ENCODE measurements at regions not wholly inside any gene's neighbourhood (a gene's known extent, or its start where the extent isn't known, plus 50 kb on each side); places are given as distances from the start of the nearest gene placed in this dataset.

- peaks cover 36% of the 10 kb centered on the region for H3K27me3 ChIP-seq
- no peak for TF ChIP-seq CTCF (IDR thresholded peaks at IDR 0.05)
- H3K4me3 ChIP-seq (ENCODE audit: low read depth in 1 of 2, low read length in 1 of 2), result no peak overlapping the region
- no peaks in the 10 kb centered on the region for H3K9me3 ChIP-seq
- peaks cover 0 to 26% of the 10 kb centered on the region in 2 experiments for H3K4me1 ChIP-seq (ENCODE audit: control insufficient read depth in 1 of 2, insufficient read depth in 1 of 2, low read depth in 1 of 2, low read length in 1 of 2)
- no peak overlapping the region for H3K27ac ChIP-seq
- no peaks in the 10 kb centered on the region for H3K36me3 ChIP-seq
Measured at GRCh38 chr4:153948041-153948440, 159.2 kb upstream of the SFRP2 start.

- no peaks in the 10 kb centered on the region for H3K36me3 ChIP-seq
Measured at GRCh38 chr4:153947124-153947523, 158.2 kb upstream of the SFRP2 start.

GRCh38 chr4:153945704-153946103 lies 156.8 kb upstream of the SFRP2 start:
- Histone ChIP-seq H3K36me3 (no peaks in the 10 kb centered on the region), H3K27ac (no peak overlapping the region), H3K4me3 (ENCODE audit: low read depth in 1 of 2, low read length in 1 of 2) (no peak overlapping the region), H3K27me3 (peaks cover 36% of the 10 kb centered on the region), H3K9me3 (no peaks in the 10 kb centered on the region), H3K4me1 (ENCODE audit: control insufficient read depth in 1 of 2, insufficient read depth in 1 of 2, low read depth in 1 of 2, low read length in 1 of 2) (peaks cover 0 to 26% of the 10 kb centered on the region in 2 experiments)
- no peak for TF ChIP-seq CTCF (IDR thresholded peaks at IDR 0.05)

More at GRCh38 chr4:153947124-153947523, 158.2 kb upstream of the SFRP2 start:
- Histone ChIP-seq H3K27ac (no peak overlapping the region), H3K9me3 (no peaks in the 10 kb centered on the region), H3K4me3 (ENCODE audit: low read depth in 1 of 2, low read length in 1 of 2) (no peak overlapping the region), H3K27me3 (peaks cover 34% of the 10 kb centered on the region), H3K4me1 (ENCODE audit: control insufficient read depth in 1 of 2, insufficient read depth in 1 of 2, low read depth in 1 of 2, low read length in 1 of 2) (peaks cover 0 to 26% of the 10 kb centered on the region in 2 experiments)
- TF ChIP-seq CTCF (IDR thresholded peaks at IDR 0.05), result no peak

- H3K9me3 ChIP-seq, result no peaks in the 10 kb centered on the region
- H3K36me3 ChIP-seq, result no peaks in the 10 kb centered on the region
- H3K27ac ChIP-seq, result no peak overlapping the region
- peaks cover 40% of the 10 kb centered on the region for H3K27me3 ChIP-seq
- H3K4me1 ChIP-seq (ENCODE audit: control insufficient read depth in 1 of 2, insufficient read depth in 1 of 2, low read depth in 1 of 2, low read length in 1 of 2), result peaks cover 0 to 15% of the 10 kb centered on the region in 2 experiments
- H3K4me3 ChIP-seq (ENCODE audit: low read depth in 1 of 2, low read length in 1 of 2), result no peak overlapping the region
- TF ChIP-seq CTCF (IDR thresholded peaks at IDR 0.05), result no peak
Measured at GRCh38 chr4:153943738-153944415, 155.0 kb upstream of the SFRP2 start.

GRCh38 chr4:153940916-153941315 lies 152.0 kb upstream of the SFRP2 start:
- H3K4me3 ChIP-seq (ENCODE audit: low read depth in 1 of 2, low read length in 1 of 2), result no peak overlapping the region
- H3K36me3 ChIP-seq, result no peaks in the 10 kb centered on the region
- H3K9me3 ChIP-seq, result no peaks in the 10 kb centered on the region
- H3K27ac ChIP-seq, result no peak overlapping the region
- H3K27me3 ChIP-seq, result peaks cover 46% of the 10 kb centered on the region
- TF ChIP-seq CTCF (IDR thresholded peaks at IDR 0.05), result no peak
- no peaks in the 10 kb centered on the region for H3K4me1 ChIP-seq (ENCODE audit: control insufficient read depth in 1 of 2, insufficient read depth in 1 of 2, low read depth in 1 of 2, low read length in 1 of 2)

Data from neutrophil (primary cell).